ENCODE measurements at regions not wholly inside any gene's neighbourhood (a gene's known extent, or its start where the extent isn't known, plus 50 kb on each side); places are given as distances from the start of the nearest gene placed in this dataset.

DNA sequence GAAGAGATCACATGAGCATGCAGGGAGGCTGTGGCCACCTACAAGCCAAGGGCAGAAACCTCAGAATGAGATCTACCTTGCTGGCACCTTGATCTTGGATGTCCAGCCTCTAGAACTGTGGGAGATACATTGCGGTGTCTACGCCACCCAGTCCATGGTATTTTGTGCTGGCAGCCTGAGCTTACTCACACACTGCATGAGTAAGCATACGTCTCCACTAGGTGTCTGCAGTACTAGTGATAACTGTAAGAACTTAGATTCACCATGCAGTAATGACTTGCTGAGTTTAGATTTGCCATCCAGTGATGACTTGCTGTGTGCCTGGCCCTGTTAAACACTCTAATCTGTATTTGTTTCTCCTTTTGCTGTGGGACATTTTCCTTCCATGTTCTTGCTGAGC, 417.7 kb downstream of the GADD45G start:
- 90 to 98% methylated on average over 3 of the region's 3 CpGs for WGBS, 2 donors
- no peak overlapping the region for H3K4me3 ChIP-seq
- intact Hi-C loops (cut with DNase I; ENCODE audit: low total_unique reads), result no loop called here
- no peak for DNase-seq
- no peaks in the 10 kb centered on the region for H3K27me3 ChIP-seq
- no peaks in the 10 kb centered on the region for H3K9me3 ChIP-seq
- no peak for TF ChIP-seq POLR2A (IDR thresholded peaks at IDR 0.05)
- TF ChIP-seq, protein P1, sequence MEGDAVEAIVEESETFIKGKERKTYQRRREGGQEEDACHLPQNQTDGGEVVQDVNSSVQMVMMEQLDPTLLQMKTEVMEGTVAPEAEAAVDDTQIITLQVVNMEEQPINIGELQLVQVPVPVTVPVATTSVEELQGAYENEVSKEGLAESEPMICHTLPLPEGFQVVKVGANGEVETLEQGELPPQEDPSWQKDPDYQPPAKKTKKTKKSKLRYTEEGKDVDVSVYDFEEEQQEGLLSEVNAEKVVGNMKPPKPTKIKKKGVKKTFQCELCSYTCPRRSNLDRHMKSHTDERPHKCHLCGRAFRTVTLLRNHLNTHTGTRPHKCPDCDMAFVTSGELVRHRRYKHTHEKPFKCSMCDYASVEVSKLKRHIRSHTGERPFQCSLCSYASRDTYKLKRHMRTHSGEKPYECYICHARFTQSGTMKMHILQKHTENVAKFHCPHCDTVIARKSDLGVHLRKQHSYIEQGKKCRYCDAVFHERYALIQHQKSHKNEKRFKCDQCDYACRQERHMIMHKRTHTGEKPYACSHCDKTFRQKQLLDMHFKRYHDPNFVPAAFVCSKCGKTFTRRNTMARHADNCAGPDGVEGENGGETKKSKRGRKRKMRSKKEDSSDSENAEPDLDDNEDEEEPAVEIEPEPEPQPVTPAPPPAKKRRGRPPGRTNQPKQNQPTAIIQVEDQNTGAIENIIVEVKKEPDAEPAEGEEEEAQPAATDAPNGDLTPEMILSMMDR (IDR thresholded peaks at IDR 0.05), result no peak
- no peaks in the 10 kb centered on the region for H3K36me3 ChIP-seq (ENCODE audit: low read depth, missing control alignments)
- H3K27ac ChIP-seq, result no peak overlapping the region
- no peaks in the 10 kb centered on the region for H3K4me1 ChIP-seq

DNA sequence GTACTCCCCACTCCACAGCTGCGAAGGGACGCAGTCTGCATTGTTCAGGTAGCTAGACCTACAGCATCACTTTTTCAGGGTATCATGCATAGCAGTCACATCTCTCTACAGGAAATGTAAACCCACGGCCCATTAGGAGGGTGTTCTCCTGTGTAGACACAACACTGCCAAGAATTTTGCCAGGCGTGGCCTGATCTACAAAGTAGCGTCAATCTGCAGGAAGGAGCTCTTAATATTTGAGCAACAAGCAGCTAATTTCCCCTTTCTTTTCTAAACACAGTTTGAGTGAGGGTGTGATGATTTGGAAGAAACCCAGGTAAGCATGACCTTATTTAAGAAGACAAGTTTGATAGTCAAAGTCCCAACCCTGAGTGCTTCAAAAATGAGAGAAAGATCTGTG, 419.0 kb downstream of the GADD45G start:
- WGBS, 2 donors, result 80 to 87% methylated on average over 5 of the region's 5 CpGs
- no peaks in the 10 kb centered on the region for H3K4me1 ChIP-seq
- intact Hi-C loops (cut with DNase I; ENCODE audit: low total_unique reads), result no loop called here
- H3K9me3 ChIP-seq, result no peaks in the 10 kb centered on the region
- no peak overlapping the region for H3K4me3 ChIP-seq
- H3K27me3 ChIP-seq, result no peaks in the 10 kb centered on the region
- no peak for TF ChIP-seq POLR2A (IDR thresholded peaks at IDR 0.05)
- TF ChIP-seq, protein P1 (IDR thresholded peaks at IDR 0.05), result no peak
- no peak for DNase-seq
- no peak overlapping the region for H3K27ac ChIP-seq
- no peaks in the 10 kb centered on the region for H3K36me3 ChIP-seq (ENCODE audit: low read depth, missing control alignments)

DNA sequence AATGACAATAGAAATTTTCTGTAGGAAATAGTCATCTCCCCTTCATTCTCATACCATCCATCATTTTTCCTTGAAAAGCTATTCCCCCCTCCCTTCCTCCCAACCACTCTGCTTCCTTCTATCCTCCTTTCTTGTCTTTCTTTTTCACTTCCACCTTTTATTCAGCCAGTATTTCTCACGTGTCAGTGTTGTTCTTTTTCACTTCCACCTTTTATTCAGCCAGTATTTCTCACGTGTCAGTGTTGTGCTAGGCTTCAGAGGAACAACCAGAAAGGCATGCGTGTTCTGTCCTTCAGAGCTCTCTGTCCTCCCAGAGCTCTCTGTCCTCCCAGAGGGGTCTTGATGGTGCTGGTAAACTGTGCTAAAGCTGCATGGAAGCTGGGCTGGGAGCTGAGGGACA, 419.6 kb downstream of the GADD45G start:
- no peak overlapping the region for H3K27ac ChIP-seq
- H3K36me3 ChIP-seq (ENCODE audit: low read depth, missing control alignments), result no peaks in the 10 kb centered on the region
- no peak for DNase-seq
- no peak overlapping the region for H3K4me3 ChIP-seq
- H3K27me3 ChIP-seq, result no peaks in the 10 kb centered on the region
- WGBS, 2 donors, result 77 to 78% methylated on average over 3 of the region's 3 CpGs
- TF ChIP-seq, protein P1 (IDR thresholded peaks at IDR 0.05), result no peak
- TF ChIP-seq POLR2A (IDR thresholded peaks at IDR 0.05), result no peak
- intact Hi-C loops (cut with DNase I; ENCODE audit: low total_unique reads), result no loop called here
- H3K4me1 ChIP-seq, result no peaks in the 10 kb centered on the region
- H3K9me3 ChIP-seq, result no peaks in the 10 kb centered on the region

DNA sequence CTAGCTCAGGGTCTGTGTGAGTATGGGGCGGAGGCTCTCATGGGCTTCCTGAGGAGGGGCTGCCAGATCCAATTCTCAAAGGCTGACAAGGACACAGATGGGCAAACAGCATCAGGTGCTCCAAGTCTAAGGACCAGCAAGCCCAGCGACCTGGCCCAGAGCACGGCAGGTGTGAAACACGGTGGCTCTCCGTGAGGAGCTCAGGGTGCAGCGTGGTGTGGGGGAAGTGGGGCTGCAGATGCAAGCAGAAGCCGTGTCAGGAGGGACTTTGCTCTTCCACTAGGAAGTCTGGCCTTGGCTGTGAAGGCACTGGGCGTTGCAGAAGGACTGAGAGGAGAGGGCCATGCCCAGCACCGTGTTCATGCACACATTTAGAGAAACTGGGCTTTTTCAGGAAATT, 420.0 kb downstream of the GADD45G start:
- H3K9me3 ChIP-seq, result no peaks in the 10 kb centered on the region
- intact Hi-C loops (cut with DNase I; ENCODE audit: low total_unique reads), result no loop called here
- H3K27ac ChIP-seq, result no peak overlapping the region
- DNase-seq, result no peak
- no peaks in the 10 kb centered on the region for H3K27me3 ChIP-seq
- TF ChIP-seq, protein P1 (IDR thresholded peaks at IDR 0.05), result no peak
- no peak for TF ChIP-seq POLR2A (IDR thresholded peaks at IDR 0.05)
- H3K4me3 ChIP-seq, result no peak overlapping the region
- no peaks in the 10 kb centered on the region for H3K36me3 ChIP-seq (ENCODE audit: low read depth, missing control alignments)
- no peaks in the 10 kb centered on the region for H3K4me1 ChIP-seq
- 78 to 83% methylated on average over 9 of the region's 9 CpGs for WGBS, 2 donors

DNA sequence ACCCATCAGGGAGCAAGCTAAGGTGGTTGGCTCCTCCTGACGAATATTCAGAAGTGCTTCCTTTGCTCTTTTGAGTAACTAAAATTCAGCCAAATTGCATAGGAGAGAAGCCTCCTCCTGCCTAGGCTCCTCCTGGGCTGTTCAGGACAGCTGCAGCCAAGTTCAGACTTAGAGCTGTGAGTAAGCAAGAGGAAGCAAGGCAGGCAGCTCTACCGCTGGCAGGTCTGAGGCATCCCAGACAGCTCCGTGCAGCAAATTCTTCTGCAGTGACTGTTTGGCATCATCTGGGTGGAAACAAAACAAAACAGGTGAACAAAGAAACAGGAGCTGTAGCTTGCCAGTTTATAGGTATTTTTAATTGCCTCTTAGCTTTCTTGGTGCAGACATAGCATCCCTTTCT, 421.0 kb downstream of the GADD45G start:
- TF ChIP-seq POLR2A (IDR thresholded peaks at IDR 0.05), result no peak
- TF ChIP-seq, protein P1 (IDR thresholded peaks at IDR 0.05), result no peak
- no peaks in the 10 kb centered on the region for H3K27me3 ChIP-seq
- 71 to 80% methylated on average over 2 to 3 of the region's 3 CpGs for WGBS, 2 donors
- H3K36me3 ChIP-seq (ENCODE audit: low read depth, missing control alignments), result no peaks in the 10 kb centered on the region
- DNase-seq, result no peak
- no peaks in the 10 kb centered on the region for H3K9me3 ChIP-seq
- intact Hi-C loops (cut with DNase I; ENCODE audit: low total_unique reads), result no loop called here
- no peaks in the 10 kb centered on the region for H3K4me1 ChIP-seq
- H3K27ac ChIP-seq, result no peak overlapping the region
- H3K4me3 ChIP-seq, result no peak overlapping the region

Data from testis (tissue), 2 donors.